ENCODE measurements at regions not wholly inside any gene's neighbourhood (a gene's known extent, or its start where the extent isn't known, plus 50 kb on each side); places are given as distances from the start of the nearest gene placed in this dataset.
"Not testable (repeated sequence)": the region's sequence is repeated elsewhere in the genome, so short reads cannot be mapped to it uniquely, and the experiment has no call there.

DNA sequence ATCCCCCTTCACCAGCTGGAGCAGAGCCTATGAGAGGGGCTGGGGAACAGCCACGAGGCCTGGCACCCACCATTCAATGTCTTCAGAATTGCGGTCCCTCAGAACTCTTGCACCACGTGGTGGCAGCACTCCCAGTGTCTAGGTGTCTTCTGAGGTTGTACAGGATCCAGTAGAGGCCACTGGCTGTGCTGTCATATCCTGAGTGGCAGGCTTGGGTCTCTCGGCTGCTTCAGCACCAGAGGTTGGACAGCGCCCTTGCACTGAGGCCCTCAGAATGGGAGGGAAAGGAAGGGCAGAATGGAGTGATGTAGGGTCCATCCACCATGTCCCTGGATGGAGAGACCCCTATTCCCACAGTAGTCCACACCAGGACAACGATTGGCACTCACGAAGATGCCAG lies 112.0 kb upstream of the TEKT4 start:
- Mint-ChIP-seq H3K27ac (no peak overlapping the region), H3K36me3 (ENCODE audit: low read depth) (no peaks in the 10 kb centered on the region), H3K27me3 (ENCODE audit: low read depth) (no peaks in the 10 kb centered on the region), H3K4me3 (no peak overlapping the region), H3K4me1 (ENCODE audit: low read depth) (no peaks in the 10 kb centered on the region), H3K9me3 (ENCODE audit: insufficient read depth) (no peaks in the 10 kb centered on the region)
- ATAC-seq (no peak), DNase-seq (peak; percentile 37)
- POLR2A ChIA-PET: no interaction called here
- CTCF ChIA-PET: no interaction called here

GRCh38 chr2:94762600-94762999 lies 108.6 kb upstream of the TEKT4 start:
- no peaks in the 10 kb centered on the region for H3K36me3 Mint-ChIP-seq (ENCODE audit: low read depth)
- no peak for DNase-seq
- H3K27me3 Mint-ChIP-seq (ENCODE audit: low read depth): no peaks in the 10 kb centered on the region
- no peaks in the 10 kb centered on the region for H3K4me1 Mint-ChIP-seq (ENCODE audit: low read depth)
- ATAC-seq: no peak
- H3K4me3 Mint-ChIP-seq: no peak overlapping the region
- ChIA-PET CTCF (no interaction called here), POLR2A (no interaction called here)
- H3K27ac Mint-ChIP-seq: no peak overlapping the region
- H3K9me3 Mint-ChIP-seq (ENCODE audit: insufficient read depth): no peaks in the 10 kb centered on the region

DNA sequence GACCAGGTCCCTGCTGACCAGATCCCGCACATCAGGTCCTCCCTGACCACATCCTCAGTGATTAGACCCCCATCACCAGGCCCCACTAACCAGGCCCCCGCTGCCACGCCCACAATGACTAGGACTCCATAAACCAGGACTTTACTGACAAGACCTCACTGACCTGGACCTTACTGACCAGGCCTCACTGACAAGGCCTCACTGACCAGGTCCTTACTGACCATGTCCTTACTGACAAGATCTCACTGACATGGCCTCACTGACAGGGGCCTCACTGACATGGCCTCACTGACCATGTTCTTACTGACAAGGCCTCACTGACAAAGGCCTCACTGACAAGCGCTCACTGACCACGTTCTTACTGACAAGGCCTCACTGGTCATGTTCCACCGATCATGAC lies 107.9 kb upstream of the TEKT4 start:
- POLR2A ChIA-PET: no interaction called here
- no peaks in the 10 kb centered on the region for H3K9me3 Mint-ChIP-seq (ENCODE audit: insufficient read depth)

DNA sequence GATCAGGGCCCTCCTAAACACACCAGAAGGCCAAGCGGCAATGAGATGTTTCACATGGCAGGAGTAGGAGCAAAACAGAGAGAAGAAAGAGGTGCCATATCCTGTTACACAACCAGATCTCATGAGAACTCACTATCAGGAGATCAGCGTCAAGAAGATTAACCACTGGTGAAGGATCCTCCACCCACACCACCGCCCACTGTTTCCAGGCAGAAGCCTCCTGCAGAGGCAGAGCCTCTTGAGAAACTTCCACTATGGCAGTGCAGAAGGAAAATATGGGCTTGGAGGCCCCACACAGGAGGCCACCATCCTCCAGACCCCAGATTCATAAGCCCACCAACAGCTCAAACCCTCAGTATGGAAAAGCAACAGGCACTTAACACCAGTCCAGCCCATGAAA lies 106.9 kb upstream of the TEKT4 start:
- H3K4me3 Mint-ChIP-seq; H3K36me3 Mint-ChIP-seq (ENCODE audit: low read depth); H3K27ac Mint-ChIP-seq; H3K4me1 Mint-ChIP-seq (ENCODE audit: low read depth); POLR2A ChIA-PET; DNase-seq; CTCF ChIA-PET; ATAC-seq; H3K9me3 Mint-ChIP-seq (ENCODE audit: insufficient read depth); H3K27me3 Mint-ChIP-seq (ENCODE audit: low read depth): not testable (repeated sequence)

More for the DNA sequence above, 107.9 kb upstream of the TEKT4 start:
- Mint-ChIP-seq H3K36me3 (ENCODE audit: low read depth) (no peaks in the 10 kb centered on the region), H3K4me1 (ENCODE audit: low read depth) (no peaks in the 10 kb centered on the region), H3K4me3 (no peak overlapping the region), H3K27ac (no peak overlapping the region), H3K27me3 (ENCODE audit: low read depth) (no peaks in the 10 kb centered on the region)
- CTCF ChIA-PET: no interaction called here
- ATAC-seq (no peak), DNase-seq (no peak)

DNA sequence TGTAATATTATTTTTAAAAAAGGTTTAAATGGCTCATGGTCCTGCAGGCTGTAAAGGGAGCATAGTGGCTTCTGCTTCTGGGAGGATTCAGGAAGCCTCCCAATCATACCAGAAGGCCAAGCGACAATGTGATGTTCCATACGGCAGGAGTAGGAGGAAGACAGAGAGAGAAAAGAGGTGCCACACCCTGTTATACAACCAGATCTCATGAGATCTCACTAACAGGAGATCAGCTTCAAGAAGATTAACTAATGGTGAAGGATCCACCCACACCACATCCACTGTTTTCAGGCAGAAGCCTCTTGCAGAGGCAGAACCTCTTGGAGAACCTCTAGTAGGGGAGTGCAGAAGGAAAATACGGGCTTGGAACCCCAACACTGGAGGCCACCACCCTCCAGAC lies 103.9 kb upstream of the TEKT4 start:
- H3K36me3 Mint-ChIP-seq (ENCODE audit: low read depth): no peaks in the 10 kb centered on the region
- H3K4me3 Mint-ChIP-seq: no peak overlapping the region
- no peaks in the 10 kb centered on the region for H3K4me1 Mint-ChIP-seq (ENCODE audit: low read depth)
- ChIA-PET POLR2A (no interaction called here), CTCF (no interaction called here)
- no peaks in the 10 kb centered on the region for H3K27me3 Mint-ChIP-seq (ENCODE audit: low read depth)
- DNase-seq (no peak), ATAC-seq (no peak)
- H3K27ac Mint-ChIP-seq: no peak overlapping the region
- H3K9me3 Mint-ChIP-seq (ENCODE audit: insufficient read depth): no peaks in the 10 kb centered on the region

DNA sequence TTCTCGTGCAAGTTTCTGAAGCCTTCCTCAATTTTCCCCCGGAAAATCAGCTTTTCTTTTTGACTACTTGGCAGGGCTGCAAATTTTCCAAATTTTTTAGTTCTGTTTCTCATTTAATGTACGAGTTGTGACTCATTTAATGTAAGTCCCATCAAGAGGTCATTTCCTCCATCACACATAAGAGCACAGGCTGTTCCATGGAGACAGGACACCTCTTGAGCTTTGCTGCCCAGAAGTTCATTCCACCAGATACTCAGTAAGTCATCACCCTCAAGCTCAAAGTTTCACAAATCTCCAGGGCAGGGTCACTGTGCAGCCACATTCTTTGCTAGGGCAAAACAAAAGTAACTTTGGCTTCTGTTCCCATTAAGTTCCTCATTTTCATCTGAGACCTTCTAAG lies 101.5 kb upstream of the TEKT4 start:
- DNase-seq: no peak
- no peaks in the 10 kb centered on the region for H3K9me3 Mint-ChIP-seq (ENCODE audit: insufficient read depth)
- no peaks in the 10 kb centered on the region for H3K27me3 Mint-ChIP-seq (ENCODE audit: low read depth)
- CTCF ChIA-PET: no interaction called here
- POLR2A ChIA-PET: interaction anchor here (0.6 kb wide), 1 partner anchor 569 kb away, joined by 3 read pairs; no protein-coding TSS in a partner anchor
- H3K36me3 Mint-ChIP-seq (ENCODE audit: low read depth): no peaks in the 10 kb centered on the region
- ATAC-seq: no peak
- no peaks in the 10 kb centered on the region for H3K4me1 Mint-ChIP-seq (ENCODE audit: low read depth)
- H3K4me3 Mint-ChIP-seq: no peak overlapping the region
- H3K27ac Mint-ChIP-seq: no peak overlapping the region

GRCh38 chr2:94774851-94775250 lies 96.4 kb upstream of the TEKT4 start:
- ATAC-seq (no peak), DNase-seq (no peak)
- H3K36me3 Mint-ChIP-seq (ENCODE audit: low read depth): no peaks in the 10 kb centered on the region
- no peaks in the 10 kb centered on the region for H3K9me3 Mint-ChIP-seq (ENCODE audit: insufficient read depth)
- no peaks in the 10 kb centered on the region for H3K27me3 Mint-ChIP-seq (ENCODE audit: low read depth)
- H3K4me3 Mint-ChIP-seq: no peak overlapping the region
- no peak overlapping the region for H3K27ac Mint-ChIP-seq
- CTCF ChIA-PET: no interaction called here
- POLR2A ChIA-PET: no interaction called here
- H3K4me1 Mint-ChIP-seq (ENCODE audit: low read depth): no peaks in the 10 kb centered on the region

DNA sequence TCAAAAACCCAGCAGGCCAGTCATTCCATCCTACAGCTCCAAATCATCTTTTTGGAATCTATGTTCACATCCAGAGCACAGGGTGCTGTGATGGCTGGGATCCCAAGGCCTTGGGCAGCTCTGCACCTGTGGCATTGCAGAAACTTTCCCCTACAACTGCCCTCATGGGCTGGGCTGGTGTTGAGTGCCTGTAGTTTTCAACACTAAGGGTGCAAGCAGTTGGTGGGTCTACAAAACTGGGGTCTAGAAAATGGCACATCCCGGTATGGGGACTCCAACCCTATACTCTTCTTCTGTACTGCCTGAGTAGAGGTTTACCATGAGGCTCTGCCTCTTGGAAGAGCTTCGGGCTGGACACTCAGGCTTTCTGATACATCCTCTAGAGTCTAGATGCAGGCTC lies 95.2 kb upstream of the TEKT4 start:
- no peaks in the 10 kb centered on the region for H3K36me3 Mint-ChIP-seq (ENCODE audit: low read depth)
- no peak overlapping the region for H3K27ac Mint-ChIP-seq
- ATAC-seq (no peak), DNase-seq (no peak)
- no peak overlapping the region for H3K4me3 Mint-ChIP-seq
- H3K27me3 Mint-ChIP-seq (ENCODE audit: low read depth): no peaks in the 10 kb centered on the region
- H3K9me3 Mint-ChIP-seq (ENCODE audit: insufficient read depth): no peaks in the 10 kb centered on the region
- no peaks in the 10 kb centered on the region for H3K4me1 Mint-ChIP-seq (ENCODE audit: low read depth)
- POLR2A ChIA-PET: no interaction called here
- CTCF ChIA-PET: no interaction called here

DNA sequence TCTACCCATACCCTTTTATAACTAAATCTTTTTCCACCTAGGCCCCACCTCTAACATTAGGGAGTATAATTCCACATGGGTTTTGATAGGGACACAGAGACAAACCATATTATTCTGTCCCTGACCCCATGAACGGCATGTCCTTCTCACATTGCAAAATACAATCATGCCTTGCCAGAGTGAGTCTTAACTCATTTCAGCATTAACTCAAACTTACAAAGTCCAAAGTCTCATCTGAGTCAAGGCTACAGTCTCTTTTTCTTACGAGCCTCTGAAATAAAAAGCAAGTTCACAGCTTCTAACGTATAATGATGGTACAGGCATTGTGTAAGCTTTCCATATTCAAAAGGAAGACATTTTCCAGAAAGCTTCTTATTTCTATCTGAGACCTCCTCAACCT lies 86.1 kb upstream of the TEKT4 start:
- H3K4me1 Mint-ChIP-seq (ENCODE audit: low read depth); H3K36me3 Mint-ChIP-seq (ENCODE audit: low read depth); H3K9me3 Mint-ChIP-seq (ENCODE audit: insufficient read depth); CTCF ChIA-PET; POLR2A ChIA-PET; H3K27ac Mint-ChIP-seq; DNase-seq; H3K4me3 Mint-ChIP-seq; ATAC-seq; H3K27me3 Mint-ChIP-seq (ENCODE audit: low read depth): not testable (repeated sequence)

DNA sequence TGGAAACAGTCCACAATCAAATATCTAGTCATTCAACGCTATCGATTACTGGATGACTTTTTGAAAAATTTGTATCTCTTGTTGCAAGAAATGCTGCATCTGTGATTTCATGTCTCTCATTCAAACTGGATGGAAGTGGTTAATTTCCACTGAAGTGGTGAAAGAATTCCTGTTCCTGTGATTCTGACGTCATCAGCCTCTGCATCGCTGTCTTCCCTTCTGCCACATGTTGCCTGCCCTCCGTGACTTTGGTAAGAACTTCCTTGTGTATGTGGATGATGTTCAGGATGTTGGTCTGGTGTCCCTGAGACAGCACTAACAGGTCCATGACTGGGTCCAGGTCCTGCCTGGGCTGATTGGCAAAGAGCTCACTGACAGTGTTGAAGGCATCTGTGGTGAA lies 84.8 kb upstream of the TEKT4 start:
- POLR2A ChIA-PET; H3K4me1 Mint-ChIP-seq (ENCODE audit: low read depth); H3K27me3 Mint-ChIP-seq (ENCODE audit: low read depth); H3K36me3 Mint-ChIP-seq (ENCODE audit: low read depth); CTCF ChIA-PET; H3K9me3 Mint-ChIP-seq (ENCODE audit: insufficient read depth); DNase-seq; ATAC-seq; H3K4me3 Mint-ChIP-seq; H3K27ac Mint-ChIP-seq: not testable (repeated sequence)

- CTCF ChIA-PET; DNase-seq; ATAC-seq; POLR2A ChIA-PET; H3K27ac Mint-ChIP-seq; H3K27me3 Mint-ChIP-seq (ENCODE audit: low read depth); H3K9me3 Mint-ChIP-seq (ENCODE audit: insufficient read depth); H3K4me3 Mint-ChIP-seq; H3K4me1 Mint-ChIP-seq (ENCODE audit: low read depth); H3K36me3 Mint-ChIP-seq (ENCODE audit: low read depth): not testable (repeated sequence)
These were observed 81.1 kb upstream of the TEKT4 start for GRCh38 chr2:94790169-94790568.

GRCh38 chr2:94797235-94797634 lies 74.0 kb upstream of the TEKT4 start:
- CTCF ChIA-PET; H3K9me3 Mint-ChIP-seq (ENCODE audit: insufficient read depth); H3K27ac Mint-ChIP-seq; H3K4me3 Mint-ChIP-seq; H3K4me1 Mint-ChIP-seq (ENCODE audit: low read depth); POLR2A ChIA-PET; H3K36me3 Mint-ChIP-seq (ENCODE audit: low read depth); ATAC-seq; H3K27me3 Mint-ChIP-seq (ENCODE audit: low read depth); DNase-seq: not testable (repeated sequence)

Measured in activated CD8-positive, alpha-beta T cell treated with anti-CD3 and anti-CD28 coated beads, Interleukin-2, amount 10 ng/mL, durations not matched to agents 7 days and 5 days (primary cell).